GM12891 (cell line): ENCODE measurements at regions not wholly inside any gene's neighbourhood (a gene's known extent, or its start where the extent isn't known, plus 50 kb on each side); places are given as distances from the start of the nearest gene placed in this dataset.

ENCODE experiments used
- PAX5 ChIP-seq: IDR thresholded peaks from 2 replicates; pipeline ENCODE4 v1.6.1; 2011; ENCODE audit warnings: low read length, moderate library complexity, mild to moderate bottlenecking; ENCODE audit not compliant: insufficient read depth, severe bottlenecking
- POLR2A ChIP-seq: IDR thresholded peaks from 2 replicates; pipeline ENCODE4 v1.6.1; 2011; ENCODE audit warnings: low read depth, low read length, control low read depth
- POLR2AphosphoS5 ChIP-seq: IDR thresholded peaks from 2 replicates; pipeline ENCODE4 v1.6.1; 2011; ENCODE audit warnings: low read depth, low read length, control low read depth
- POU2F2 ChIP-seq: IDR thresholded peaks from 2 replicates; pipeline ENCODE4 v1.6.1; 2011; ENCODE audit warnings: low read depth, mild to moderate bottlenecking, control low read depth, low read length, moderate library complexity
- SPI1 ChIP-seq: IDR thresholded peaks from 2 replicates; pipeline ENCODE4 v1.6.1; 2011; ENCODE audit warnings: low read depth, low read length, control low read depth
- TAF1 ChIP-seq: IDR thresholded peaks from 2 replicates; pipeline ENCODE4 v1.6.1; 2011; ENCODE audit warnings: low read depth, low read length, control low read depth

DNA sequence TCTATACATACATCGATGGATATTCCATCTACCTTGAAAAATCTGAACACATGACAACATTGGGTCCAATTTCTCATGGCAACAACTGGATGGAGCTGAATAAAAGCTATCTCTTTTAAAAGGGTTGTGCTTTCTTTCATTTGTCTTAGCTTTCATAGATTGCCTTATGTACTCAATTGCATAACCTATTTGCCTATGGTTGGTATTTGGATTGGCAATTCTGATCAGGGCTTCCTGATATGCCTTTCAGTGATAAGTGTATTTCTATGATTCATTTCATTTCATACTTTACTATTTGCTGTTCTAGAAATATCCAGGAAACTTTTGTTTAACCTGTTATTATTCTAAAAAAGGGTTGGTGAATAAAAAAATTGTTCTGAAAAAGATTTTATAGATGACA is 509.9 kb downstream of the GRXCR1 start:
- no peak for TF ChIP-seq POLR2AphosphoS5
- TF ChIP-seq POLR2A = no peak
- TF ChIP-seq TAF1 = no peak
- TF ChIP-seq SPI1 = no peak
- TF ChIP-seq PAX5 = no peak
- TF ChIP-seq POU2F2 = no peak
